ENCODE measurements at regions not wholly inside any gene's neighbourhood (a gene's known extent, or its start where the extent isn't known, plus 50 kb on each side); places are given as distances from the start of the nearest gene placed in this dataset.

GRCh38 chr7:155219154-155219531 is 78.5 kb upstream of the INSIG1 start:
- H3K27me3 ChIP-seq (ENCODE audit: insufficient read depth): no peaks in the 10 kb centered on the region
- no peaks in the 10 kb centered on the region; the same call in 2 of the 3 replicates for H3K9me3 Mint-ChIP-seq
- no peaks in the 10 kb centered on the region for H3F3A ChIP-seq (replicated peaks; ENCODE audit: low read depth)
- no peak overlapping the region for H3K27ac ChIP-seq (ENCODE audit: low read depth)
- H3K4me1 Mint-ChIP-seq: peaks cover 20% of the 10 kb centered on the region
- H3K27ac Mint-ChIP-seq: peak overlapping the region; percentile 28; the same call in 1 of the 2 replicates
- no peak for DNase-seq (ENCODE audit: low spot score)
- no peak overlapping the region for H3K4me3 ChIP-seq
- no peak for ATAC-seq
- no peaks in the 10 kb centered on the region for H3K36me3 ChIP-seq (ENCODE audit: insufficient read depth)
- H3K4me2 ChIP-seq: no peak overlapping the region
- no peaks in the 10 kb centered on the region for H3K36me3 Mint-ChIP-seq (ENCODE audit: low read depth)
- H3K79me2 ChIP-seq (replicated peaks; ENCODE audit: insufficient read depth): no peaks in the 10 kb centered on the region
- TF ChIP-seq POLR2AphosphoS5 (IDR thresholded peaks at IDR 0.05; ENCODE audit: low read depth) (no peak), ZNF462 (CRISPR knock-in tag; IDR thresholded peaks at IDR 0.05) (no peak), CREB1 (CRISPR knock-in tag; IDR thresholded peaks at IDR 0.05; ENCODE audit: low read depth) (no peak), EZH2phosphoT487 (IDR thresholded peaks at IDR 0.05; ENCODE audit: unreplicated experiment) (no peak), STAT1 (IDR thresholded peaks at IDR 0.05; ENCODE audit: unreplicated experiment) (no peak)
- TF ChIP-seq, protein P1, sequence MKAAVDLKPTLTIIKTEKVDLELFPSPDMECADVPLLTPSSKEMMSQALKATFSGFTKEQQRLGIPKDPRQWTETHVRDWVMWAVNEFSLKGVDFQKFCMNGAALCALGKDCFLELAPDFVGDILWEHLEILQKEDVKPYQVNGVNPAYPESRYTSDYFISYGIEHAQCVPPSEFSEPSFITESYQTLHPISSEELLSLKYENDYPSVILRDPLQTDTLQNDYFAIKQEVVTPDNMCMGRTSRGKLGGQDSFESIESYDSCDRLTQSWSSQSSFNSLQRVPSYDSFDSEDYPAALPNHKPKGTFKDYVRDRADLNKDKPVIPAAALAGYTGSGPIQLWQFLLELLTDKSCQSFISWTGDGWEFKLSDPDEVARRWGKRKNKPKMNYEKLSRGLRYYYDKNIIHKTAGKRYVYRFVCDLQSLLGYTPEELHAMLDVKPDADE (IDR thresholded peaks at IDR 0.05): no peak
- TF ChIP-seq, protein P2, sequence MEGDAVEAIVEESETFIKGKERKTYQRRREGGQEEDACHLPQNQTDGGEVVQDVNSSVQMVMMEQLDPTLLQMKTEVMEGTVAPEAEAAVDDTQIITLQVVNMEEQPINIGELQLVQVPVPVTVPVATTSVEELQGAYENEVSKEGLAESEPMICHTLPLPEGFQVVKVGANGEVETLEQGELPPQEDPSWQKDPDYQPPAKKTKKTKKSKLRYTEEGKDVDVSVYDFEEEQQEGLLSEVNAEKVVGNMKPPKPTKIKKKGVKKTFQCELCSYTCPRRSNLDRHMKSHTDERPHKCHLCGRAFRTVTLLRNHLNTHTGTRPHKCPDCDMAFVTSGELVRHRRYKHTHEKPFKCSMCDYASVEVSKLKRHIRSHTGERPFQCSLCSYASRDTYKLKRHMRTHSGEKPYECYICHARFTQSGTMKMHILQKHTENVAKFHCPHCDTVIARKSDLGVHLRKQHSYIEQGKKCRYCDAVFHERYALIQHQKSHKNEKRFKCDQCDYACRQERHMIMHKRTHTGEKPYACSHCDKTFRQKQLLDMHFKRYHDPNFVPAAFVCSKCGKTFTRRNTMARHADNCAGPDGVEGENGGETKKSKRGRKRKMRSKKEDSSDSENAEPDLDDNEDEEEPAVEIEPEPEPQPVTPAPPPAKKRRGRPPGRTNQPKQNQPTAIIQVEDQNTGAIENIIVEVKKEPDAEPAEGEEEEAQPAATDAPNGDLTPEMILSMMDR (conservative IDR thresholded peaks at IDR 0.05; ENCODE audit: low read depth in 2 of 2): no peak
- TF ChIP-seq, protein P3, sequence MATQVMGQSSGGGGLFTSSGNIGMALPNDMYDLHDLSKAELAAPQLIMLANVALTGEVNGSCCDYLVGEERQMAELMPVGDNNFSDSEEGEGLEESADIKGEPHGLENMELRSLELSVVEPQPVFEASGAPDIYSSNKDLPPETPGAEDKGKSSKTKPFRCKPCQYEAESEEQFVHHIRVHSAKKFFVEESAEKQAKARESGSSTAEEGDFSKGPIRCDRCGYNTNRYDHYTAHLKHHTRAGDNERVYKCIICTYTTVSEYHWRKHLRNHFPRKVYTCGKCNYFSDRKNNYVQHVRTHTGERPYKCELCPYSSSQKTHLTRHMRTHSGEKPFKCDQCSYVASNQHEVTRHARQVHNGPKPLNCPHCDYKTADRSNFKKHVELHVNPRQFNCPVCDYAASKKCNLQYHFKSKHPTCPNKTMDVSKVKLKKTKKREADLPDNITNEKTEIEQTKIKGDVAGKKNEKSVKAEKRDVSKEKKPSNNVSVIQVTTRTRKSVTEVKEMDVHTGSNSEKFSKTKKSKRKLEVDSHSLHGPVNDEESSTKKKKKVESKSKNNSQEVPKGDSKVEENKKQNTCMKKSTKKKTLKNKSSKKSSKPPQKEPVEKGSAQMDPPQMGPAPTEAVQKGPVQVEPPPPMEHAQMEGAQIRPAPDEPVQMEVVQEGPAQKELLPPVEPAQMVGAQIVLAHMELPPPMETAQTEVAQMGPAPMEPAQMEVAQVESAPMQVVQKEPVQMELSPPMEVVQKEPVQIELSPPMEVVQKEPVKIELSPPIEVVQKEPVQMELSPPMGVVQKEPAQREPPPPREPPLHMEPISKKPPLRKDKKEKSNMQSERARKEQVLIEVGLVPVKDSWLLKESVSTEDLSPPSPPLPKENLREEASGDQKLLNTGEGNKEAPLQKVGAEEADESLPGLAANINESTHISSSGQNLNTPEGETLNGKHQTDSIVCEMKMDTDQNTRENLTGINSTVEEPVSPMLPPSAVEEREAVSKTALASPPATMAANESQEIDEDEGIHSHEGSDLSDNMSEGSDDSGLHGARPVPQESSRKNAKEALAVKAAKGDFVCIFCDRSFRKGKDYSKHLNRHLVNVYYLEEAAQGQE (IDR thresholded peaks at IDR 0.05; ENCODE audit: unreplicated experiment): no peak
- H2AFZ ChIP-seq: no peak overlapping the region
- no peaks in the 10 kb centered on the region for H3K9me2 ChIP-seq (ENCODE audit: insufficient read depth)
- peaks cover 10% of the 10 kb centered on the region for H3K27me3 Mint-ChIP-seq (ENCODE audit: insufficient read depth, low read depth, poor library complexity)
- no peaks in the 10 kb centered on the region for H4K20me1 ChIP-seq (replicated peaks; ENCODE audit: insufficient read depth)
- H3K4me3 Mint-ChIP-seq: no peak overlapping the region
- no peaks in the 10 kb centered on the region; the same call in 1 of the 2 replicates for H3K4me1 ChIP-seq (ENCODE audit: insufficient read depth)

Data from GM23338 (cell line).